IMR-90 (cell line): ENCODE measurements at regions not wholly inside any gene's neighbourhood (a gene's known extent, or its start where the extent isn't known, plus 50 kb on each side); places are given as distances from the start of the nearest gene placed in this dataset.
A peak's percentile ranks its signal among the peaks of the same experiment; 100 is the strongest.

ENCODE experiments used
- ATAC-seq: fragments of 200-7000 bp; cut with Tn5 transposase; 2 replicates; pipeline ENCODE4 v1.9.1; 2020; ENCODE audit warnings: low read depth, mild to moderate bottlenecking, moderate library complexity
- BruUV-seq: library from RNA; stranded (reverse); fragments of 400-500 nt; replicated peaks from 2 replicates; lab custom pipeline; 2021; lab: Mats Ljungman, UMichigan
- CTCF ChIA-PET: fragments of 300-600 bp; formaldehyde crosslinking; extraction: SDS; loops from one replicate; lab custom pipeline; 2021; ENCODE audit warnings: antibody characterized with exemption; lab: Yijun Ruan, JAX
- POLR2A ChIA-PET: fragments of 300-600 bp; sonication (Branson Sonifier 250); formaldehyde crosslinking; loops from one replicate; lab custom pipeline; 2022; ENCODE audit warnings: antibody characterized with exemption; ENCODE audit not compliant: unreplicated experiment; lab: Charles Lee
- DNase-seq: peaks from one replicate; pipeline ENCODE4 v3.0.0; 2013
- H2AFZ ChIP-seq: replicated peaks from 2 replicates; pipeline ENCODE3; 2013; ENCODE audit warnings: low read length, mild to moderate bottlenecking; ENCODE audit not compliant: poor library complexity
- H2AK5ac ChIP-seq: 2 replicates; pipeline ENCODE4 v1.6.1; 2013; ENCODE audit warnings: low read depth, low read length, inconsistent platforms
- H2AK9ac ChIP-seq: replicated peaks from 2 replicates; pipeline ENCODE3; 2013; ENCODE audit warnings: mild to moderate bottlenecking, low read depth, low read length, moderate library complexity; ENCODE audit not compliant: poor library complexity
- H2BK120ac ChIP-seq: 2 replicates; pipeline ENCODE4 v1.6.1; 2013; ENCODE audit warnings: low read depth, low read length, inconsistent platforms
- H2BK15ac ChIP-seq: 3 replicates; pipeline ENCODE4 v1.6.1; 2013; ENCODE audit warnings: low read depth, low read length, inconsistent platforms
- H2BK20ac ChIP-seq: 2 replicates; pipeline ENCODE4 v1.6.1; 2013; ENCODE audit warnings: low read depth, mild to moderate bottlenecking, inconsistent platforms, low read length, moderate library complexity
- H2BK5ac ChIP-seq: 2 replicates; pipeline ENCODE4 v1.6.1; 2013; ENCODE audit warnings: mild to moderate bottlenecking, low read depth, low read length, inconsistent platforms; ENCODE audit not compliant: poor library complexity, severe bottlenecking
- H3K14ac ChIP-seq: replicated peaks from 2 replicates; pipeline ENCODE4 v1.6.1; 2013; ENCODE audit warnings: low read depth, low read length, inconsistent platforms
- H3K18ac ChIP-seq: 2 replicates; pipeline ENCODE4 v1.6.1; 2013; ENCODE audit warnings: low read depth, low read length, control low read depth
- H3K23ac ChIP-seq: 2 replicates; pipeline ENCODE4 v1.6.1; 2013; ENCODE audit warnings: low read depth, low read length, inconsistent platforms
- H3K27ac ChIP-seq: 2 replicates; pipeline ENCODE4 v1.5.1; 2013; ENCODE audit warnings: mild to moderate bottlenecking, control low read depth, low read length; ENCODE audit not compliant: insufficient read depth
- H3K27me3 ChIP-seq: 2 replicates; pipeline ENCODE4 v1.6.1; 2013; ENCODE audit warnings: low read length; ENCODE audit not compliant: control insufficient read depth, insufficient read depth
- H3K36me3 ChIP-seq: 2 replicates; pipeline ENCODE4 v1.6.1; 2013; ENCODE audit warnings: low read length, mixed read lengths; ENCODE audit not compliant: control insufficient read depth, insufficient read depth
- H3K4ac ChIP-seq: 2 replicates; pipeline ENCODE4 v1.6.1; 2013; ENCODE audit warnings: low read depth, low read length, inconsistent platforms
- H3K4me1 ChIP-seq: 2 replicates; pipeline ENCODE4 v1.6.1; 2013; ENCODE audit warnings: low read length, mixed read lengths; ENCODE audit not compliant: control insufficient read depth, insufficient read depth
- H3K4me2 ChIP-seq: 2 replicates; pipeline ENCODE4 v1.6.1; 2013; ENCODE audit warnings: low read depth, mild to moderate bottlenecking, control low read depth, low read length, moderate library complexity
- H3K4me3 ChIP-seq: 2 replicates; pipeline ENCODE4 v1.5.1; 2013; ENCODE audit warnings: low read depth, mild to moderate bottlenecking, control low read depth, low read length, moderate library complexity; ENCODE audit not compliant: insufficient read depth
- H3K56ac ChIP-seq: 2 replicates; pipeline ENCODE4 v1.6.1; 2013; ENCODE audit warnings: low read length, inconsistent platforms; ENCODE audit not compliant: insufficient read depth; ENCODE audit errors: extremely low read depth
- H3K79me1 ChIP-seq, 2 experiments: 2 replicates each; pipeline ENCODE4 v1.6.1; 2013; ENCODE audit warnings: low read length in 2 of 2, inconsistent platforms in 1 of 2, low read depth in 1 of 2
- H3K9ac ChIP-seq: 2 replicates; pipeline ENCODE4 v1.6.1; 2013; ENCODE audit warnings: low read depth, low read length, control low read depth
- H3K9me1 ChIP-seq: 2 replicates; pipeline ENCODE4 v1.6.1; 2013; ENCODE audit warnings: low read length, inconsistent platforms; ENCODE audit not compliant: insufficient read depth
- H3K9me3 ChIP-seq: 2 replicates; pipeline ENCODE4 v1.6.1; 2013; ENCODE audit warnings: low read length; ENCODE audit not compliant: control insufficient read depth, insufficient read depth
- H4K20me1 ChIP-seq: 2 replicates; pipeline ENCODE4 v1.6.1; 2013; ENCODE audit warnings: low read length, inconsistent platforms; ENCODE audit not compliant: insufficient read depth
- H4K5ac ChIP-seq: 2 replicates; pipeline ENCODE4 v1.6.1; 2013; ENCODE audit warnings: mild to moderate bottlenecking, low read depth, low read length, control low read depth
- H4K8ac ChIP-seq, 2 experiments: 2 replicates each; pipeline ENCODE4 v1.6.1; 2013; ENCODE audit warnings: low read depth in 2 of 2, low read length in 2 of 2, control low read depth in 1 of 2, inconsistent platforms in 1 of 2
- H4K91ac ChIP-seq: 2 replicates; pipeline ENCODE4 v1.6.1; 2013; ENCODE audit warnings: low read depth, low read length, inconsistent platforms; ENCODE audit not compliant: insufficient read depth
- CEBPB ChIP-seq: IDR thresholded peaks from 2 replicates; pipeline ENCODE4 v1.6.1; 2012; ENCODE audit warnings: low read depth, low read length, improper control_type of control experiment
- FOS ChIP-seq: fragments of 150-350 bp; IDR thresholded peaks from 2 replicates; pipeline ENCODE4 v1.6.1; 2016; ENCODE audit warnings: low read depth, low read length
- POLR2A ChIP-seq: IDR thresholded peaks from 2 replicates; pipeline ENCODE4 v1.6.1; 2012; ENCODE audit warnings: mild to moderate bottlenecking, low read depth, low read length
- RCOR1 ChIP-seq: IDR thresholded peaks from 2 replicates; pipeline ENCODE4 v1.6.1; 2012; ENCODE audit warnings: mild to moderate bottlenecking, low read length, improper control_type of control experiment; ENCODE audit not compliant: insufficient replicate concordance
- SMC3 ChIP-seq: fragments of 150-350 bp; IDR thresholded peaks from 2 replicates; pipeline ENCODE4 v1.6.1; 2016; ENCODE audit warnings: low read depth, mild to moderate bottlenecking, antibody characterized with exemption, low read length, moderate library complexity
- WGBS, 2 experiments: methylation state at CpG; one replicate each; pipeline versions ENCODE4 v1.1.5 to v1.1.7; 2013; ENCODE audit warnings: missing lambda C conversion rate in 2 of 2; ENCODE audit not compliant: insufficient read length in 1 of 2; ENCODE audit errors: extremely low coverage in 2 of 2; 5-methylcytosine and 5-hydroxymethylcytosine counted together
- dilution Hi-C: fragments of 300-500 bp; cut with HindIII; formaldehyde crosslinking; loops from one replicate; pipeline ENCODE4 v1.14.3; 2018; ENCODE audit warnings: low sequenced_read_pairs; ENCODE audit not compliant: unreplicated experiment
- in situ Hi-C: fragments of 300-500 bp; cut with MboI; formaldehyde crosslinking; loops from 3 replicates; pipeline ENCODE4 v1.14.3; 2019; ENCODE audit warnings: low sequenced_read_pairs, inconsistent platforms, mixed read lengths
- intact Hi-C: fragments of 100-400 bp; cut with micrococcal nuclease; formaldehyde crosslinking; loops from 2 replicates; pipeline ENCODE4 v1.10.0; 2022

- Histone ChIP-seq H3K4ac (no peak overlapping the region; the same call in 1 of the 2 replicates), H2BK20ac (peak overlapping the region; percentile 46; the same call in 1 of the 2 replicates), H3K18ac (no peak overlapping the region), H3K9me1 (no peaks in the 10 kb centered on the region), H2AK9ac (no peak overlapping the region), H3K36me3 (no peaks in the 10 kb centered on the region), H3K4me1 (peaks cover 13% of the 10 kb centered on the region), H4K5ac (no peak overlapping the region; the same call in 1 of the 2 replicates), H2BK5ac (no peak overlapping the region), H3K56ac (peak overlapping the region; percentile 16; the same call in 1 of the 2 replicates), H3K27me3 (no peaks in the 10 kb centered on the region), H2BK15ac (no peak overlapping the region), H2AFZ (no peak overlapping the region), H3K14ac (no peak overlapping the region), H3K4me2 (no peak overlapping the region), H4K20me1 (no peaks in the 10 kb centered on the region), H3K4me3 (no peak overlapping the region), H3K79me1 (no peaks in the 10 kb centered on the region), H2BK120ac (peak overlapping the region; percentile 86), H3K9me3 (no peaks in the 10 kb centered on the region), H3K23ac (no peak overlapping the region), H4K91ac (peak overlapping the region; percentile 15; the same call in 1 of the 2 replicates), H4K8ac (0 out of 4 replicates have a peak overlapping the region, but pooled peaks of 1 of the 2 experiments have one; percentile 5), H3K9ac (no peak overlapping the region), H3K27ac (no peak overlapping the region), H2AK5ac (no peak overlapping the region)
- BruUV-seq, result no TSS peak
- dilution Hi-C loops, result no loop called here
- WGBS, 2 experiments, result no CpG with 5 or more reads among the region's 2 CpGs
- DNase-seq (no peak), ATAC-seq (no peak)
- CTCF ChIA-PET, result no interaction called here
- intact Hi-C loops, result loop anchor here (10.0 kb wide), 1 partner anchor 151 kb away; no protein-coding TSS in a partner anchor
- TF ChIP-seq FOS, result no peak
- TF ChIP-seq SMC3, result no peak
- TF ChIP-seq RCOR1, result no peak
- TF ChIP-seq POLR2A, result no peak
- no peak for TF ChIP-seq CEBPB
- in situ Hi-C loops, result no loop called here
- POLR2A ChIA-PET, result no interaction called here
These were observed 170.9 kb downstream of the RCHY1 start for GRCh38 chr4:75343333-75343732.
